ENCODE measurements at regions not wholly inside any gene's neighbourhood (a gene's known extent, or its start where the extent isn't known, plus 50 kb on each side); places are given as distances from the start of the nearest gene placed in this dataset.

- peaks cover 0 to 24% (median 8%) of the 10 kb centered on the region in 7 donors for H3K27me3 ChIP-seq
- peaks cover 0 to 4% (median 0%) of the 10 kb centered on the region in 9 donors for H3K4me1 ChIP-seq
- no peak overlapping the region for H3K4me3 ChIP-seq
- intact Hi-C loops (cut with DNase I), result loop anchor here in 3 of 10 donors (5.0 to 10.0 kb wide), 2 partner anchors 1103 to 1105 kb away; no protein-coding TSS in a partner anchor
- no peaks in the 10 kb centered on the region for H3K9me3 ChIP-seq
- H3K36me3 ChIP-seq, result no peaks in the 10 kb centered on the region
- no peak for TF ChIP-seq CTCF (IDR thresholded peaks at IDR 0.05)
- H3K27ac ChIP-seq, result no peak overlapping the region
- ATAC-seq, result peak in 3 of 8 donors; percentile 13 to 46 (median 20)
- DNase-seq, result no peak
- 64 to 66% methylated on average over 22 of the region's 22 CpGs for WGBS, 2 donors
Observed at GRCh38 chr1:30657131-30658013, 66.0 kb downstream of the MATN1 start.

GRCh38 chr1:30656171-30656940 lies 67.0 kb downstream of the MATN1 start:
- peaks cover 0 to 31% (median 11%) of the 10 kb centered on the region in 7 donors for H3K27me3 ChIP-seq
- no peak overlapping the region for H3K4me3 ChIP-seq
- intact Hi-C loops (cut with DNase I), result loop anchor here in 3 of 10 donors (5.0 to 10.0 kb wide), 2 partner anchors 1102 to 1104 kb away; no protein-coding TSS in a partner anchor
- 50 to 60% methylated on average over 27 of the region's 27 CpGs for WGBS, 2 donors
- no peak overlapping the region for H3K27ac ChIP-seq
- no peaks in the 10 kb centered on the region for H3K36me3 ChIP-seq
- peaks cover 0 to 4% (median 0%) of the 10 kb centered on the region in 9 donors for H3K4me1 ChIP-seq
- DNase-seq (no peak), ATAC-seq (peak in 3 of 8 donors; percentile 6 to 29 (median 16))
- TF ChIP-seq CTCF (IDR thresholded peaks at IDR 0.05), result no peak
- H3K9me3 ChIP-seq, result no peaks in the 10 kb centered on the region

GRCh38 chr1:30655672-30656071 lies 67.7 kb downstream of the MATN1 start:
- H3K4me1 ChIP-seq, result peaks cover 0 to 4% (median 0%) of the 10 kb centered on the region in 9 donors
- peaks cover 0 to 31% (median 16%) of the 10 kb centered on the region in 7 donors for H3K27me3 ChIP-seq
- 83 to 98% methylated on average over 2 to 3 of the region's 3 CpGs for WGBS, 2 donors
- no peak overlapping the region for H3K4me3 ChIP-seq
- H3K27ac ChIP-seq, result no peak overlapping the region
- no peak for TF ChIP-seq CTCF (IDR thresholded peaks at IDR 0.05)
- no peaks in the 10 kb centered on the region for H3K9me3 ChIP-seq
- intact Hi-C loops (cut with DNase I), result loop anchor here in 4 of 10 donors (2.0 to 10.0 kb wide), 3 partner anchors 1101 to 1103 kb away; no protein-coding TSS in a partner anchor
- DNase-seq (no peak), ATAC-seq (no peak)
- H3K36me3 ChIP-seq, result no peaks in the 10 kb centered on the region

- H3K27me3 ChIP-seq, result peaks cover 5 to 44% (median 20%) of the 10 kb centered on the region in 7 donors
- ATAC-seq, result no peak
- WGBS, 2 donors, result 81 to 84% methylated on average over 5 of the region's 5 CpGs
Observed at GRCh38 chr1:30654188-30654587, 69.2 kb downstream of the MATN1 start.

More at GRCh38 chr1:30654188-30654587, 69.2 kb downstream of the MATN1 start:
- H3K36me3 ChIP-seq, result no peaks in the 10 kb centered on the region
- peaks cover 0 to 4% (median 0%) of the 10 kb centered on the region in 9 donors for H3K4me1 ChIP-seq
- DNase-seq, result no peak
- TF ChIP-seq CTCF (IDR thresholded peaks at IDR 0.05), result no peak
- intact Hi-C loops (cut with DNase I), result loop anchor here in 2 of 10 donors (2.0 to 10.0 kb wide), 2 partner anchors 1099 kb away; no protein-coding TSS in a partner anchor
- no peak overlapping the region for H3K27ac ChIP-seq
- no peaks in the 10 kb centered on the region for H3K9me3 ChIP-seq
- no peak overlapping the region for H3K4me3 ChIP-seq

All from heart right ventricle (tissue), 16 donors.